ENCODE measurements at regions not wholly inside any gene's neighbourhood (a gene's known extent, or its start where the extent isn't known, plus 50 kb on each side); places are given as distances from the start of the nearest gene placed in this dataset.

DNA sequence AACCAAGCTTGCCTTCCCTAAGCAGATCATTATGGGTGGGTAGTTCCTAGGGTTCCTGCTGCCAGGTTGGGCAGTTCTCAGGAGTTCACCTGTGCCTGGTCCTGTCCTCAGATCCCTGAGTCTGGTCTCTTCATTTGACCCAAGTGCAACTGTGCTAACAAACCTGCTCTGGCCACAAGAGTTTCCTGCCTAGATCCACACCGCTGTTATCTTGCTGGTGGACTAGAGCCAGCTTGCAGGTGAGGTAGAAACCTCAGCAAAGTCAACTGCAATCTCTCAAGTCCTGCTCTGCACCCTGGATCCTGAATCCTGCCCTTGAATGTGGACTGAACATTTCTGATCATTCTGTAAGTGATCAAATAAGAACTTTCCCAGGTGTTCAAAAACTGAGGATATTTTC is 191.8 kb upstream of the LRFN2 start:
- TF ChIP-seq, protein P1, sequence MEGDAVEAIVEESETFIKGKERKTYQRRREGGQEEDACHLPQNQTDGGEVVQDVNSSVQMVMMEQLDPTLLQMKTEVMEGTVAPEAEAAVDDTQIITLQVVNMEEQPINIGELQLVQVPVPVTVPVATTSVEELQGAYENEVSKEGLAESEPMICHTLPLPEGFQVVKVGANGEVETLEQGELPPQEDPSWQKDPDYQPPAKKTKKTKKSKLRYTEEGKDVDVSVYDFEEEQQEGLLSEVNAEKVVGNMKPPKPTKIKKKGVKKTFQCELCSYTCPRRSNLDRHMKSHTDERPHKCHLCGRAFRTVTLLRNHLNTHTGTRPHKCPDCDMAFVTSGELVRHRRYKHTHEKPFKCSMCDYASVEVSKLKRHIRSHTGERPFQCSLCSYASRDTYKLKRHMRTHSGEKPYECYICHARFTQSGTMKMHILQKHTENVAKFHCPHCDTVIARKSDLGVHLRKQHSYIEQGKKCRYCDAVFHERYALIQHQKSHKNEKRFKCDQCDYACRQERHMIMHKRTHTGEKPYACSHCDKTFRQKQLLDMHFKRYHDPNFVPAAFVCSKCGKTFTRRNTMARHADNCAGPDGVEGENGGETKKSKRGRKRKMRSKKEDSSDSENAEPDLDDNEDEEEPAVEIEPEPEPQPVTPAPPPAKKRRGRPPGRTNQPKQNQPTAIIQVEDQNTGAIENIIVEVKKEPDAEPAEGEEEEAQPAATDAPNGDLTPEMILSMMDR (IDR thresholded peaks at IDR 0.05; ENCODE audit: insufficient read depth, low read depth, low read length) = no peak
- no peak for TF ChIP-seq EZH2 (IDR thresholded peaks at IDR 0.05; ENCODE audit: insufficient read depth, low read length)

All from astrocyte (in vitro differentiated cells and primary cell).